Neural cell (in vitro differentiated cells): ENCODE measurements at regions not wholly inside any gene's neighbourhood (a gene's known extent, or its start where the extent isn't known, plus 50 kb on each side); places are given as distances from the start of the nearest gene placed in this dataset.

Experiments
- H2AFZ ChIP-seq: fragments of 200-600, 300-800 bp; sonication (generic), shearing (Covaris generic); 2 replicates; pipeline ENCODE4 v1.6.0; 2014; ENCODE audit warnings: low read depth, mild to moderate bottlenecking, antibody characterized with exemption, low read length, moderate library complexity
- H3F3A ChIP-seq: fragments of 200-600 bp; shearing (Covaris generic); 2 replicates; pipeline ENCODE4 v1.6.1; 2016; ENCODE audit warnings: mild to moderate bottlenecking, moderate library complexity, mixed read lengths, antibody characterized with exemption, low read length; ENCODE audit not compliant: insufficient read depth, poor library complexity, severe bottlenecking
- H3K27ac ChIP-seq: fragments of 200-600, 300-800 bp; sonication (generic), shearing (Covaris generic); 2 replicates; pipeline ENCODE4 v1.5.1; 2014; ENCODE audit warnings: mild to moderate bottlenecking, low read length, moderate library complexity
- H3K27me3 ChIP-seq: fragments of 300-800, 200-600 bp; sonication (generic), shearing (Covaris generic); 2 replicates; pipeline ENCODE4 v1.6.0; 2014; ENCODE audit warnings: mild to moderate bottlenecking, low read depth, low read length, moderate library complexity; ENCODE audit not compliant: insufficient read depth
- H3K36me3 ChIP-seq: fragments of 300-800, 200-600 bp; sonication (generic), shearing (Covaris generic); 2 replicates; pipeline ENCODE4 v1.5.1; 2014; ENCODE audit warnings: mild to moderate bottlenecking, antibody characterized with exemption, low read length, moderate library complexity; ENCODE audit not compliant: insufficient read depth
- H3K4me2 ChIP-seq: fragments of 300-800, 200-600 bp; sonication (generic), shearing (Covaris generic); 2 replicates; pipeline ENCODE4 v1.6.0; 2014; ENCODE audit warnings: mild to moderate bottlenecking, low read length
- H3K4me3 ChIP-seq: fragments of 300-800, 200-600 bp; sonication (generic), shearing (Covaris generic); 2 replicates; pipeline ENCODE4 v1.5.1; 2014; ENCODE audit warnings: mild to moderate bottlenecking, low read length, moderate library complexity
- H3K79me2 ChIP-seq: fragments of 200-600 bp; shearing (Covaris generic); replicated peaks from 2 replicates; pipeline ENCODE4 v1.6.0; 2014; ENCODE audit warnings: mild to moderate bottlenecking, low read length, moderate library complexity; ENCODE audit not compliant: insufficient read depth
- H3K9ac ChIP-seq: fragments of 300-800, 200-600 bp; sonication (generic), shearing (Covaris generic); 2 replicates; pipeline ENCODE4 v1.6.1; 2016; ENCODE audit warnings: mild to moderate bottlenecking, low read length, mixed read lengths
- H3K9me2 ChIP-seq: fragments of 200-600 bp; shearing (Covaris generic); 2 replicates; pipeline ENCODE4 v1.6.1; 2016; ENCODE audit warnings: mild to moderate bottlenecking, low read length, mixed read lengths; ENCODE audit not compliant: insufficient read depth
- H3K9me3 ChIP-seq: fragments of 200-600, 300-800 bp; sonication (generic), shearing (Covaris generic); 2 replicates; pipeline ENCODE4 v1.6.1; 2016; ENCODE audit warnings: mild to moderate bottlenecking, mixed run types, low read length, moderate library complexity, mixed read lengths
- H4K20me1 ChIP-seq: fragments of 200-600 bp; shearing (Covaris generic); 2 replicates; pipeline ENCODE4 v1.6.1; 2016; ENCODE audit warnings: mild to moderate bottlenecking, mixed run types; ENCODE audit not compliant: insufficient read depth
- EP300 ChIP-seq: fragments of 450-650 bp; conservative IDR thresholded peaks from 2 replicates; pipeline ENCODE4 v1.6.1; 2014; ENCODE audit warnings: antibody characterized with exemption, mild to moderate bottlenecking, moderate library complexity; ENCODE audit not compliant: poor library complexity, severe bottlenecking
- EZH2 ChIP-seq: fragments of 200-600, 300-800 bp; shearing (Covaris generic), sonication (generic); IDR thresholded peaks from 2 replicates; pipeline ENCODE4 v1.6.1; 2014; ENCODE audit warnings: antibody characterized with exemption, low read length, borderline replicate concordance, mild to moderate bottlenecking; ENCODE audit not compliant: insufficient read depth, poor library complexity, severe bottlenecking
- MXI1 ChIP-seq: fragments of 450-650 bp; conservative IDR thresholded peaks from 2 replicates; pipeline ENCODE4 v1.6.1; 2014; ENCODE audit warnings: antibody characterized with exemption, mild to moderate bottlenecking; ENCODE audit not compliant: poor library complexity, severe bottlenecking
- POLR2AphosphoS5 ChIP-seq: IDR thresholded peaks from 2 replicates; pipeline ENCODE4 v1.6.1; 2012
- RAD21 ChIP-seq: fragments of 450-650 bp; conservative IDR thresholded peaks from 2 replicates; pipeline ENCODE4 v1.6.1; 2014; ENCODE audit warnings: antibody characterized with exemption, mild to moderate bottlenecking, moderate library complexity
- SMC3 ChIP-seq: fragments of 450-650 bp; conservative IDR thresholded peaks from 2 replicates; pipeline ENCODE4 v1.6.1; 2014; ENCODE audit warnings: antibody characterized with exemption, mild to moderate bottlenecking, moderate library complexity; ENCODE audit not compliant: poor library complexity
- TAF1 ChIP-seq: IDR thresholded peaks from 2 replicates; pipeline ENCODE4 v1.6.1; 2012; ENCODE audit warnings: low read depth
- TF ChIP-seq, protein P1 (sequence below): fragments of 450-650 bp; IDR thresholded peaks from 2 replicates; pipeline ENCODE4 v1.5.1; 2014; ENCODE audit warnings: antibody characterized with exemption, mild to moderate bottlenecking, moderate library complexity; ENCODE audit not compliant: poor library complexity, severe bottlenecking
- TF ChIP-seq, protein P2 (sequence below): IDR thresholded peaks from 2 replicates; pipeline ENCODE4 v1.6.1; 2012; ENCODE audit warnings: borderline replicate concordance

DNA sequence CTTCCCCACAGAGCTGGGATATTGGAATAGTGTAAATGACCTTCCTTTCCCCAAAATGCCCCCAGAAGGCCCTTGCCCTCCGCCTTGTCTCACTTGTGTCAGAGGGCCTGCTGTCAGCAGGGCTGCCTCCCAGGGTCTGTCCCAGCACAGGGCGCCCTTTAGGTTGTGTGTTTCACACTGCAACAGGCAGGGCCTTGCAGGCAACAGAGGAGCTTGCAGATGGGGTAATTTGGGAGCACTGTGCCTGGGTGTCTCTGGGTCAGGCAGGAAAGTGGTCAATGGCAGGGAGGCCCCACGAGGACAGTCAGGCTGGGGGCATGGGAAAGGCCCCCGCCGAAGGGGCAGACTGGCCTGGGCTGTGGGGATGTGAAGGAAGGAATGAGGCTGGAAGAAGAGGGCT is 130.7 kb downstream of the ASB1 start:
- Histone ChIP-seq H3F3A (no peaks in the 10 kb centered on the region), H3K27ac (no peak overlapping the region), H3K9me2 (no peaks in the 10 kb centered on the region), H3K4me2 (no peak overlapping the region), H3K27me3 (no peaks in the 10 kb centered on the region), H3K36me3 (no peaks in the 10 kb centered on the region), H3K9ac (no peak overlapping the region), H3K79me2 (no peaks in the 10 kb centered on the region), H4K20me1 (no peaks in the 10 kb centered on the region), H3K9me3 (no peaks in the 10 kb centered on the region), H2AFZ (no peak overlapping the region), H3K4me3 (no peak overlapping the region)
- no peak for TF ChIP-seq RAD21
- TF ChIP-seq, protein P1, sequence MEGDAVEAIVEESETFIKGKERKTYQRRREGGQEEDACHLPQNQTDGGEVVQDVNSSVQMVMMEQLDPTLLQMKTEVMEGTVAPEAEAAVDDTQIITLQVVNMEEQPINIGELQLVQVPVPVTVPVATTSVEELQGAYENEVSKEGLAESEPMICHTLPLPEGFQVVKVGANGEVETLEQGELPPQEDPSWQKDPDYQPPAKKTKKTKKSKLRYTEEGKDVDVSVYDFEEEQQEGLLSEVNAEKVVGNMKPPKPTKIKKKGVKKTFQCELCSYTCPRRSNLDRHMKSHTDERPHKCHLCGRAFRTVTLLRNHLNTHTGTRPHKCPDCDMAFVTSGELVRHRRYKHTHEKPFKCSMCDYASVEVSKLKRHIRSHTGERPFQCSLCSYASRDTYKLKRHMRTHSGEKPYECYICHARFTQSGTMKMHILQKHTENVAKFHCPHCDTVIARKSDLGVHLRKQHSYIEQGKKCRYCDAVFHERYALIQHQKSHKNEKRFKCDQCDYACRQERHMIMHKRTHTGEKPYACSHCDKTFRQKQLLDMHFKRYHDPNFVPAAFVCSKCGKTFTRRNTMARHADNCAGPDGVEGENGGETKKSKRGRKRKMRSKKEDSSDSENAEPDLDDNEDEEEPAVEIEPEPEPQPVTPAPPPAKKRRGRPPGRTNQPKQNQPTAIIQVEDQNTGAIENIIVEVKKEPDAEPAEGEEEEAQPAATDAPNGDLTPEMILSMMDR: no peak
- no peak for TF ChIP-seq POLR2AphosphoS5
- no peak for TF ChIP-seq EP300
- TF ChIP-seq EZH2: no peak
- TF ChIP-seq, protein P2, sequence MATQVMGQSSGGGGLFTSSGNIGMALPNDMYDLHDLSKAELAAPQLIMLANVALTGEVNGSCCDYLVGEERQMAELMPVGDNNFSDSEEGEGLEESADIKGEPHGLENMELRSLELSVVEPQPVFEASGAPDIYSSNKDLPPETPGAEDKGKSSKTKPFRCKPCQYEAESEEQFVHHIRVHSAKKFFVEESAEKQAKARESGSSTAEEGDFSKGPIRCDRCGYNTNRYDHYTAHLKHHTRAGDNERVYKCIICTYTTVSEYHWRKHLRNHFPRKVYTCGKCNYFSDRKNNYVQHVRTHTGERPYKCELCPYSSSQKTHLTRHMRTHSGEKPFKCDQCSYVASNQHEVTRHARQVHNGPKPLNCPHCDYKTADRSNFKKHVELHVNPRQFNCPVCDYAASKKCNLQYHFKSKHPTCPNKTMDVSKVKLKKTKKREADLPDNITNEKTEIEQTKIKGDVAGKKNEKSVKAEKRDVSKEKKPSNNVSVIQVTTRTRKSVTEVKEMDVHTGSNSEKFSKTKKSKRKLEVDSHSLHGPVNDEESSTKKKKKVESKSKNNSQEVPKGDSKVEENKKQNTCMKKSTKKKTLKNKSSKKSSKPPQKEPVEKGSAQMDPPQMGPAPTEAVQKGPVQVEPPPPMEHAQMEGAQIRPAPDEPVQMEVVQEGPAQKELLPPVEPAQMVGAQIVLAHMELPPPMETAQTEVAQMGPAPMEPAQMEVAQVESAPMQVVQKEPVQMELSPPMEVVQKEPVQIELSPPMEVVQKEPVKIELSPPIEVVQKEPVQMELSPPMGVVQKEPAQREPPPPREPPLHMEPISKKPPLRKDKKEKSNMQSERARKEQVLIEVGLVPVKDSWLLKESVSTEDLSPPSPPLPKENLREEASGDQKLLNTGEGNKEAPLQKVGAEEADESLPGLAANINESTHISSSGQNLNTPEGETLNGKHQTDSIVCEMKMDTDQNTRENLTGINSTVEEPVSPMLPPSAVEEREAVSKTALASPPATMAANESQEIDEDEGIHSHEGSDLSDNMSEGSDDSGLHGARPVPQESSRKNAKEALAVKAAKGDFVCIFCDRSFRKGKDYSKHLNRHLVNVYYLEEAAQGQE: no peak
- TF ChIP-seq SMC3: no peak
- no peak for TF ChIP-seq TAF1
- no peak for TF ChIP-seq MXI1

DNA sequence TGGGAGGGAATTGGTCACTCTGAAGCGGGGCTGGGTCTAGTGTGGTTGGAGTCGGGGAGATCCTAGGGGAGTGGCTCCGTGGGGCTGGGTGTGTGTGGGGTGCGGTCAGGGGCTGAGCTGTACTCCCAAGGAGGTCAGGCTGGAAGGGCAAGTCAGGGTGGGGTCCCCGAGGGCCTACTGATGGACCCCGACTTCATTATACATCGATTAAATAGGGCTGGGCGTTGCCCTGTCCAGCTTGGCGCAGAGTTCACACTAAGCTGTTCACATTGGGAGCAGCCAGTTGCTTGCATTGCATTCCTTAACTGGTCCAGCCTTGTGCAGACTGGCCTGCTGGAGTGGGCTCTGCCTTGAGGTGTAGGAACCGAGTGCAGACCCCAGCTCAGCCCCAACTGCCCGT is 131.2 kb downstream of the ASB1 start:
- no peaks in the 10 kb centered on the region for H3K9me3 ChIP-seq
- no peak overlapping the region for H3K4me3 ChIP-seq
- no peak overlapping the region for H2AFZ ChIP-seq
- no peak overlapping the region for H3K4me2 ChIP-seq
- TF ChIP-seq EP300: no peak
- no peak for TF ChIP-seq RAD21
- TF ChIP-seq, protein P2: no peak
- TF ChIP-seq POLR2AphosphoS5: no peak
- TF ChIP-seq, protein P1: no peak
- no peak for TF ChIP-seq EZH2
- TF ChIP-seq TAF1: no peak
- no peak for TF ChIP-seq MXI1
- no peak for TF ChIP-seq SMC3
- no peaks in the 10 kb centered on the region for H3K36me3 ChIP-seq
- H3K9ac ChIP-seq: no peak overlapping the region
- H4K20me1 ChIP-seq: no peaks in the 10 kb centered on the region
- H3K27ac ChIP-seq: no peak overlapping the region
- H3K79me2 ChIP-seq: no peaks in the 10 kb centered on the region
- H3K27me3 ChIP-seq: no peaks in the 10 kb centered on the region
- H3K9me2 ChIP-seq: no peaks in the 10 kb centered on the region
- H3F3A ChIP-seq: no peaks in the 10 kb centered on the region
